SU-DHL-6 (cell line): ENCODE measurements at regions not wholly inside any gene's neighbourhood (a gene's known extent, or its start where the extent isn't known, plus 50 kb on each side); places are given as distances from the start of the nearest gene placed in this dataset.
"Not testable (repeated sequence)": the region's sequence is repeated elsewhere in the genome, so short reads cannot be mapped to it uniquely, and the experiment has no call there.

Experiments
- EZH2phosphoT487 ChIP-seq: fragments of 200-600 bp; sonication (generic), shearing (Covaris generic); conservative IDR thresholded peaks from 2 replicates; pipeline ENCODE4 v1.6.1; 2018; ENCODE audit warnings: mild to moderate bottlenecking, antibody characterized with exemption, low read length, moderate library complexity, mixed read lengths
- TF ChIP-seq, protein P1 (sequence below): fragments of 200-600 bp; sonication (generic); IDR thresholded peaks from one replicate; pipeline ENCODE4 v1.5.1; 2017; ENCODE audit warnings: antibody characterized with exemption, mild to moderate bottlenecking, low read length, moderate library complexity; ENCODE audit not compliant: insufficient read depth, poor library complexity, severe bottlenecking

GRCh38 chr10:42335653-42336296, 302.6 kb downstream of the ZNF33B start:
- TF ChIP-seq EZH2phosphoT487 = not testable (repeated sequence)
- TF ChIP-seq, protein P1, sequence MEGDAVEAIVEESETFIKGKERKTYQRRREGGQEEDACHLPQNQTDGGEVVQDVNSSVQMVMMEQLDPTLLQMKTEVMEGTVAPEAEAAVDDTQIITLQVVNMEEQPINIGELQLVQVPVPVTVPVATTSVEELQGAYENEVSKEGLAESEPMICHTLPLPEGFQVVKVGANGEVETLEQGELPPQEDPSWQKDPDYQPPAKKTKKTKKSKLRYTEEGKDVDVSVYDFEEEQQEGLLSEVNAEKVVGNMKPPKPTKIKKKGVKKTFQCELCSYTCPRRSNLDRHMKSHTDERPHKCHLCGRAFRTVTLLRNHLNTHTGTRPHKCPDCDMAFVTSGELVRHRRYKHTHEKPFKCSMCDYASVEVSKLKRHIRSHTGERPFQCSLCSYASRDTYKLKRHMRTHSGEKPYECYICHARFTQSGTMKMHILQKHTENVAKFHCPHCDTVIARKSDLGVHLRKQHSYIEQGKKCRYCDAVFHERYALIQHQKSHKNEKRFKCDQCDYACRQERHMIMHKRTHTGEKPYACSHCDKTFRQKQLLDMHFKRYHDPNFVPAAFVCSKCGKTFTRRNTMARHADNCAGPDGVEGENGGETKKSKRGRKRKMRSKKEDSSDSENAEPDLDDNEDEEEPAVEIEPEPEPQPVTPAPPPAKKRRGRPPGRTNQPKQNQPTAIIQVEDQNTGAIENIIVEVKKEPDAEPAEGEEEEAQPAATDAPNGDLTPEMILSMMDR = not testable (repeated sequence)
